Nephron progenitor cell (in vitro differentiated cells): ENCODE measurements at regions not wholly inside any gene's neighbourhood (a gene's known extent, or its start where the extent isn't known, plus 50 kb on each side); places are given as distances from the start of the nearest gene placed in this dataset.

Source experiments
- DNase-seq: peaks from one replicate; pipeline ENCODE4 v3.0.0; 2021
- H3K27ac Mint-ChIP-seq: 2 replicates; pipeline ENCODE4 v1.8.0; 2021; ENCODE audit warnings: mild to moderate bottlenecking, moderate library complexity, mixed read lengths
- H3K27me3 Mint-ChIP-seq: 2 replicates; pipeline ENCODE4 v1.8.0; 2021; ENCODE audit warnings: mild to moderate bottlenecking, low read depth, mixed read lengths; ENCODE audit not compliant: poor library complexity
- H3K36me3 Mint-ChIP-seq: 2 replicates; pipeline ENCODE4 v1.8.0; 2021; ENCODE audit warnings: low read depth, mixed read lengths
- H3K4me1 Mint-ChIP-seq: 2 replicates; pipeline ENCODE4 v1.8.0; 2021; ENCODE audit warnings: mixed read lengths
- H3K4me3 Mint-ChIP-seq: 2 replicates; pipeline ENCODE4 v1.8.0; 2021; ENCODE audit warnings: mild to moderate bottlenecking, moderate library complexity, mixed read lengths
- H3K9me3 Mint-ChIP-seq: 2 replicates; pipeline ENCODE4 v1.8.0; 2021; ENCODE audit warnings: mild to moderate bottlenecking, moderate library complexity, mixed read lengths
- TF ChIP-seq, protein P1 (sequence below): fragments of 200-600 bp; sonication (generic); IDR thresholded peaks from 2 replicates; pipeline ENCODE4 v1.5.0; 2021; ENCODE audit warnings: antibody characterized with exemption

DNA sequence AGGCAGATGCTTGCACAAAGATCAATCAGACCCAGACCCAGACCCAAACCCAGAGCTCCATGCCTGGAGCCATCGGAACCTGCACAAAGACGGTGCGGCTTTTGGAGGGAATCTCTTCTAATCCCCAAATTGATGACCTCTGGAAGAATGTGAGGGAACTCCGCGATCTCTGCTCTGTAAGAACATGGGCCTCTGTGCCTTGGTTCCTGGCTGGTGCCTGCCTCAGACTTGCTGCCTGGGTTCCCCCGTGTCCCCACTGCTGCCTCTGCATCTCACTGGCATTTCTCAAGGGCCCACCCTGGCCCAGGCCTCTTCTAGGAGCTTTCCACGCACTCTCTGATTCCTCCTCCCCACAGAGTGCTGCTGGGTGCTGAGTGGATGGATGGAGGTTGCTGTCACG is 1044.4 kb downstream of the TBC1D22A start:
- H3K27me3 Mint-ChIP-seq, result peaks cover 16% of the 10 kb centered on the region
- TF ChIP-seq, protein P1, sequence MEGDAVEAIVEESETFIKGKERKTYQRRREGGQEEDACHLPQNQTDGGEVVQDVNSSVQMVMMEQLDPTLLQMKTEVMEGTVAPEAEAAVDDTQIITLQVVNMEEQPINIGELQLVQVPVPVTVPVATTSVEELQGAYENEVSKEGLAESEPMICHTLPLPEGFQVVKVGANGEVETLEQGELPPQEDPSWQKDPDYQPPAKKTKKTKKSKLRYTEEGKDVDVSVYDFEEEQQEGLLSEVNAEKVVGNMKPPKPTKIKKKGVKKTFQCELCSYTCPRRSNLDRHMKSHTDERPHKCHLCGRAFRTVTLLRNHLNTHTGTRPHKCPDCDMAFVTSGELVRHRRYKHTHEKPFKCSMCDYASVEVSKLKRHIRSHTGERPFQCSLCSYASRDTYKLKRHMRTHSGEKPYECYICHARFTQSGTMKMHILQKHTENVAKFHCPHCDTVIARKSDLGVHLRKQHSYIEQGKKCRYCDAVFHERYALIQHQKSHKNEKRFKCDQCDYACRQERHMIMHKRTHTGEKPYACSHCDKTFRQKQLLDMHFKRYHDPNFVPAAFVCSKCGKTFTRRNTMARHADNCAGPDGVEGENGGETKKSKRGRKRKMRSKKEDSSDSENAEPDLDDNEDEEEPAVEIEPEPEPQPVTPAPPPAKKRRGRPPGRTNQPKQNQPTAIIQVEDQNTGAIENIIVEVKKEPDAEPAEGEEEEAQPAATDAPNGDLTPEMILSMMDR, result no peak
- no peak for DNase-seq
- no peaks in the 10 kb centered on the region for H3K36me3 Mint-ChIP-seq
- H3K9me3 Mint-ChIP-seq, result peaks cover 17% of the 10 kb centered on the region
- H3K4me3 Mint-ChIP-seq, result no peak overlapping the region
- H3K4me1 Mint-ChIP-seq, result peaks cover 18% of the 10 kb centered on the region
- H3K27ac Mint-ChIP-seq, result no peak overlapping the region

DNA sequence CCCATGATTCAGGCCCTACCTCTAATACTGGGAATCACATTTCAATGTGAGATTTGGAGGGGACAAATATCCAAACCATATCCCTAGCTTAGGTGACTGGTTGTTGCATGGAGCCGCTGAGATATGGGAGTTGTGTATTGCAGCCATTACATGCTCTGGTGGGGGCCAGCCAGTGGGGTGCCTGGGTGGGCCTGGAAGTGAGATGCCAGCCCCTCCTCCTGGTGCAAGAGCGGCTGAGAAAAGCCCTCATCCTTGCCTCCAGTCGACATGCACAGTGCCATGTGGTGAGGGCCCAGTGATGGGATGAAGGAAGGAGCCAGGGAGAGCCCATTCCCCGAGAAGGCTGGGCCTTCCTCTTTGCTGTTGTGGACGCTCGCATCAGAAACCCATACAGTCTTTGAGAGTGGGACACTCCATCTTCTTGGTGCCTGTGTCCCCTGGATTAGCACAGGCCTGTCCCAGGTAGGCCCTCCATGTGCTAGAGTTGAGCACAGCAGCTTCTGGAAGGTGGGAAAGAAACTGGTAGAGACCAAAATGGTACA is 1043.0 kb downstream of the TBC1D22A start:
- H3K9me3 Mint-ChIP-seq, result peaks cover 13% of the 10 kb centered on the region
- no peak overlapping the region for H3K27ac Mint-ChIP-seq
- TF ChIP-seq, protein P1, result no peak
- peaks cover 11% of the 10 kb centered on the region for H3K27me3 Mint-ChIP-seq
- DNase-seq, result no peak
- H3K36me3 Mint-ChIP-seq, result no peaks in the 10 kb centered on the region
- peaks cover 18% of the 10 kb centered on the region for H3K4me1 Mint-ChIP-seq
- H3K4me3 Mint-ChIP-seq, result no peak overlapping the region

DNA sequence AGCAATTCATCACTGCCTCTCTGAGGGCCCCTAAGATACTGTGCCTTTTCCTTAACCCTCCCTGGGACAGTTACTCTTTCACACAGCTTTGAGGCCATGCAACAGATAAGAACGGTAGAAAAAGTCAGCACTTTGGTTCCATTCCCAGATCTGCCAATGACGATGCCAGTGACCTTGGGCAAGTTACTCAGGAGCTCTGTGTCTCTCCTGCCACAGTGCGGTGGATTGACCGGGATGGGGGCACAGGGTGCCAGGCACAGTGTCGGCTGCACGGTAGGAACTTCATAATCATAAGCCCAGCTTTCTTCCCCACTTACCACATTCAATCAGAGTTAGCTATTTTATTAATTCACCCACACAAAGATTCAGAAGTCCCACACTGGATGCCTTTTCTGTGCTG is 1041.8 kb downstream of the TBC1D22A start:
- TF ChIP-seq, protein P1, result no peak
- DNase-seq, result no peak
- peaks cover 18% of the 10 kb centered on the region for H3K4me1 Mint-ChIP-seq
- no peak overlapping the region for H3K27ac Mint-ChIP-seq
- peaks cover 5% of the 10 kb centered on the region for H3K27me3 Mint-ChIP-seq
- no peaks in the 10 kb centered on the region for H3K36me3 Mint-ChIP-seq
- H3K9me3 Mint-ChIP-seq, result peaks cover 17% of the 10 kb centered on the region
- no peak overlapping the region for H3K4me3 Mint-ChIP-seq

DNA sequence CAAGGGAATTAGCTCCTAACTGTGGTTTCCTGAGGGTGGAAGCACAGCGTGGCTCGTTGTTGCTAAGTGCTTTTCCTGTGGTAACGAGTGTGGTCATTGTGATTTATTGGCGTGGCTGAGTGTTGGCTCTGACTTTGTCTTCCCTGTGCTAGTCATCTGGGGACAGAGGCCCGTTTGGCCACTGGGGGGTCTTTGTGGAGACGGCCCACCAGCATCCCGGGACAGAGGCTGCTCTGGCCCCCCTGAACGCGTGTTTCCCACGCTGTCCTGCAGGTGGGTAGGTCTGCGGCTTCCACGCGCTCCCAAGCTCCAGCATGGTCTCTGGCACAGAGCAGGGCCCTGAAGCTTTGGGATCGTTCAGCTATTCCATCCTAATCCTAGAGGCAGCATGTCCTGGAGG is 1040.0 kb downstream of the TBC1D22A start:
- DNase-seq, result peak; percentile 10
- peaks cover 29% of the 10 kb centered on the region for H3K9me3 Mint-ChIP-seq
- peaks cover 5% of the 10 kb centered on the region for H3K27me3 Mint-ChIP-seq
- peaks cover 10% of the 10 kb centered on the region for H3K4me1 Mint-ChIP-seq
- TF ChIP-seq, protein P1, result no peak
- H3K27ac Mint-ChIP-seq, result no peak overlapping the region
- no peak overlapping the region for H3K4me3 Mint-ChIP-seq
- H3K36me3 Mint-ChIP-seq, result no peaks in the 10 kb centered on the region

DNA sequence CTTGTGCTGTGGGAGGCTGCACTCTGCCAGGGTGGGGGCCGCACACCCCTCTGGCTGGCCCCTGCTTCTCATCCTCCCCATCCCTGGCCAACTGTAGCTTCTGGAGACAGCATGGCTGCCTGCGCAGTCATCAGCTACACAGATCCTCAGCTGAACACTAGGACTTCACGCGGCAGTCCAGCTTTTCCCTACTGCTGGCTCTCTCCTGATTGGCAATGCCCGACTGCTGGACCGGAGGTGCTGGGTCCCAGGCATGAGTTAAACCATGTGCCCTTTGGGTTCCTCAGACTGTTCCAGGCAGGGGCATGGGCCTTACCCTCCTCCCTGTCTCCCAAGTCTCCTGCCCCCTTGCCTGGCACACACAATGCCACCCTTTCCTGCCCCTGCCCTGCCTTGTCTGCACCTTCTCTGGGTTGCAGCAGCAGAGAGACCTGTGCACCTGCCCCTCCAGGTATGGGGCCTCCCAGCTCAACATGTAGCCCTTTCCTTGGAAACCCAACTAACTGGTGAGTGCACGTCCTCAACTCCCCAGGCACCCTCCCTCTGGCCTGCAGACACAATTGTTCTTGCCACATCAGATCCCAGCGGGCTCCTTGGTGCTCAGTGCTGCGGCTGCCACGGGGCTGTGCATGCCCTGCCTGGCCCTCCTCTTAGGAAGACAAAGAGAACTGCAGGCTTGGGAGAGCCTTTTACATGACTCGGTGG is 1039.2 kb downstream of the TBC1D22A start:
- DNase-seq, result no peak
- Mint-ChIP-seq H3K9me3 (peaks cover 29% of the 10 kb centered on the region), H3K4me1 (peaks cover 7% of the 10 kb centered on the region), H3K27me3 (peaks cover 2% of the 10 kb centered on the region), H3K36me3 (no peaks in the 10 kb centered on the region), H3K27ac (no peak overlapping the region), H3K4me3 (no peak overlapping the region)
- TF ChIP-seq, protein P1, result no peak

DNA sequence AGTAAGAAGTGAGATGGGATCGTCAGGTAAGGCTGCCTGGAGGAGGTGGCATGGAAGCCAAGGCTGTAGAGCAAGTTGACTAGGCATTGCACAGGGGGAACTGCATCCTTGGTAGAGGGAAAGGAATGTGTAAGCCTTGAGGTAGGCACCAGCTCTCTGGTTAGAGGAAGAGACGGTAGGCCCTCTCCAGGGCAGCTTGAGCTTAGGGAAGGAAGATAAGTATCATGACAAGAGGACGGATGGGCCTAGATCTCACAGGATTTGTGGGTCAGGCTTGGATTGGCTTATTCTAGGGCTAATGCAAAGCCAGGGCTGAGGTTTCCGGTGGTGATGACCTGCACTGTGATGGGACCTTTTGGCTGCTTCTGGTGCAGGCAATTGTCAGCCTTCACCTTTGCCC is 1035.8 kb downstream of the TBC1D22A start:
- Mint-ChIP-seq H3K27me3 (peaks cover 2% of the 10 kb centered on the region), H3K4me3 (no peak overlapping the region), H3K9me3 (peaks cover 17% of the 10 kb centered on the region), H3K36me3 (no peaks in the 10 kb centered on the region), H3K27ac (no peak overlapping the region), H3K4me1 (no peaks in the 10 kb centered on the region)
- TF ChIP-seq, protein P1, result no peak
- DNase-seq, result no peak
